Astrocyte (in vitro differentiated cells and primary cell): ENCODE measurements at regions not wholly inside any gene's neighbourhood (a gene's known extent, or its start where the extent isn't known, plus 50 kb on each side); places are given as distances from the start of the nearest gene placed in this dataset.

Experiments
- EZH2 ChIP-seq: IDR thresholded peaks from 2 replicates; pipeline ENCODE4 v1.6.1; 2012; ENCODE audit warnings: mild to moderate bottlenecking, low read length, inconsistent platforms; ENCODE audit not compliant: insufficient read depth
- TF ChIP-seq, protein P1 (sequence below): IDR thresholded peaks from 2 replicates; pipeline ENCODE4 v1.5.1; 2011; ENCODE audit warnings: low read depth, mild to moderate bottlenecking, inconsistent platforms, low read length, moderate library complexity; ENCODE audit not compliant: insufficient read depth

- TF ChIP-seq, protein P1, sequence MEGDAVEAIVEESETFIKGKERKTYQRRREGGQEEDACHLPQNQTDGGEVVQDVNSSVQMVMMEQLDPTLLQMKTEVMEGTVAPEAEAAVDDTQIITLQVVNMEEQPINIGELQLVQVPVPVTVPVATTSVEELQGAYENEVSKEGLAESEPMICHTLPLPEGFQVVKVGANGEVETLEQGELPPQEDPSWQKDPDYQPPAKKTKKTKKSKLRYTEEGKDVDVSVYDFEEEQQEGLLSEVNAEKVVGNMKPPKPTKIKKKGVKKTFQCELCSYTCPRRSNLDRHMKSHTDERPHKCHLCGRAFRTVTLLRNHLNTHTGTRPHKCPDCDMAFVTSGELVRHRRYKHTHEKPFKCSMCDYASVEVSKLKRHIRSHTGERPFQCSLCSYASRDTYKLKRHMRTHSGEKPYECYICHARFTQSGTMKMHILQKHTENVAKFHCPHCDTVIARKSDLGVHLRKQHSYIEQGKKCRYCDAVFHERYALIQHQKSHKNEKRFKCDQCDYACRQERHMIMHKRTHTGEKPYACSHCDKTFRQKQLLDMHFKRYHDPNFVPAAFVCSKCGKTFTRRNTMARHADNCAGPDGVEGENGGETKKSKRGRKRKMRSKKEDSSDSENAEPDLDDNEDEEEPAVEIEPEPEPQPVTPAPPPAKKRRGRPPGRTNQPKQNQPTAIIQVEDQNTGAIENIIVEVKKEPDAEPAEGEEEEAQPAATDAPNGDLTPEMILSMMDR: no peak
- TF ChIP-seq EZH2: no peak
Observed at GRCh38 chr2:133712369-133712768, 144.1 kb upstream of the NCKAP5 start.
